K562 (cell line): ENCODE measurements at regions not wholly inside any gene's neighbourhood (a gene's known extent, or its start where the extent isn't known, plus 50 kb on each side); places are given as distances from the start of the nearest gene placed in this dataset.
"Not testable (repeated sequence)": the region's sequence is repeated elsewhere in the genome, so short reads cannot be mapped to it uniquely, and the experiment has no call there.

ENCODE experiments used
- BCL6 ChIP-seq: fragments of 250-450 bp; sonication (Bioruptor Pico); IDR thresholded peaks from 2 replicates; pipeline ENCODE4 v1.4.0; 2020
- ZBTB17 ChIP-seq: fragments of 450-650 bp; formaldehyde crosslinking; IDR thresholded peaks from 2 replicates; pipeline ENCODE4 v1.4.0; 2020; ENCODE audit warnings: mild to moderate bottlenecking
- ZNF175 ChIP-seq: fragments of 200-800 bp; sonication (Bioruptor generic); IDR thresholded peaks from 2 replicates; pipeline ENCODE4 v1.6.1; 2016; ENCODE audit warnings: low read depth, mild to moderate bottlenecking, missing genetic modification characterization, missing compliant biosample characterization

DNA sequence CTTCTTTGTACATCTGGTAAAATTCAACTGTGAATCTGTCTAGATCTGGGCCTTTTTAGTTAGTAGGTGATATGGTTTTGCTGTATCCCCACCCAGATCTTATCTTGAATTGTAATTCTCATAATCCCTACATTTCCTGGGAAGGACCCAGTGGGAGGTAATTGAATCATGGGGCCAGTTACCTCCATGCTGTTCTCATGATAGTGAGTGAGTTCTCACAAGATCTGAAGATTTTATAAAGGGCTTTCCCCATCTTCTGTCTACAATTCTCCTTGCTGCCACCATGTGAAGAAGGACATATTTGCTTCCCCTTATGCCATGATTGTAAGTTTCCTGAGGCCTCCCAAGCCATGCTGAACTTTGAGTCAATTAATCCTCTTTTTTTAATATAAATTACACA, 410.4 kb upstream of the EPHA7 start:
- not testable (repeated sequence) for TF ChIP-seq BCL6 (CRISPR knock-in tag); ZNF175 (CRISPR knock-in tag); ZBTB17
